ENCODE measurements at regions not wholly inside any gene's neighbourhood (a gene's known extent, or its start where the extent isn't known, plus 50 kb on each side); places are given as distances from the start of the nearest gene placed in this dataset.

GRCh38 chr11:70486731-70487130 is 88.4 kb downstream of the CTTN start:
- intact Hi-C loops (cut with micrococcal nuclease): no loop called here

- intact Hi-C loops (cut with micrococcal nuclease): no loop called here
Measured at GRCh38 chr11:70487160-70487559, 88.8 kb downstream of the CTTN start.

- intact Hi-C loops (cut with micrococcal nuclease): no loop called here
Measured at GRCh38 chr11:70487756-70488155, 89.4 kb downstream of the CTTN start.

GRCh38 chr11:70488171-70488703 is 89.9 kb downstream of the CTTN start:
- intact Hi-C loops (cut with micrococcal nuclease): no loop called here

GRCh38 chr11:70489276-70489675 is 90.9 kb downstream of the CTTN start:
- intact Hi-C loops (cut with micrococcal nuclease): no loop called here

- intact Hi-C loops (cut with micrococcal nuclease): no loop called here
Measured at GRCh38 chr11:70490208-70490607, 91.9 kb downstream of the CTTN start.

GRCh38 chr11:70490723-70491558 is 92.6 kb downstream of the CTTN start:
- intact Hi-C loops (cut with micrococcal nuclease): no loop called here

- intact Hi-C loops (cut with micrococcal nuclease): no loop called here
Measured at GRCh38 chr11:70491696-70492472, 93.6 kb downstream of the CTTN start.

- intact Hi-C loops (cut with micrococcal nuclease): no loop called here
Measured at GRCh38 chr11:70493089-70493474, 94.8 kb downstream of the CTTN start.

GRCh38 chr11:70493891-70494290 is 95.6 kb downstream of the CTTN start:
- intact Hi-C loops (cut with micrococcal nuclease): no loop called here

- intact Hi-C loops (cut with micrococcal nuclease): no loop called here
Measured at GRCh38 chr11:70494559-70495350, 96.4 kb downstream of the CTTN start.

- intact Hi-C loops (cut with micrococcal nuclease): no loop called here
Measured at GRCh38 chr11:70495351-70496310, 97.3 kb downstream of the CTTN start.

- intact Hi-C loops (cut with micrococcal nuclease): no loop called here
Measured at GRCh38 chr11:70496591-70497535, 98.5 kb downstream of the CTTN start.

- intact Hi-C loops (cut with micrococcal nuclease): no loop called here
Measured at GRCh38 chr11:70497536-70498075, 99.3 kb downstream of the CTTN start.

GRCh38 chr11:70498171-70498571 is 99.8 kb downstream of the CTTN start:
- intact Hi-C loops (cut with micrococcal nuclease): no loop called here

- intact Hi-C loops (cut with micrococcal nuclease): no loop called here
Measured at GRCh38 chr11:70498976-70499801, 100.9 kb downstream of the CTTN start.

- intact Hi-C loops (cut with micrococcal nuclease): no loop called here
Measured at GRCh38 chr11:70500076-70500847, 101.9 kb downstream of the CTTN start.

Data from T-helper 2 cell treated with Interferon-gamma antibody and Interleukin-4, amounts not matched to agents 100 ng/mL and 5 ng/mL, for 36 hours (primary cell).